Thyroid gland (tissue), 4 donors: ENCODE measurements at regions not wholly inside any gene's neighbourhood (a gene's known extent, or its start where the extent isn't known, plus 50 kb on each side); places are given as distances from the start of the nearest gene placed in this dataset.

ENCODE experiments used
- CTCF ChIP-seq, 6 experiments: fragments of 200-600 bp in 3 of 6; fragments of 450-650 bp in 3 of 6; sonication (generic) in 3 of 6; IDR thresholded peaks; one replicate each; pipeline ENCODE4 v1.5.1; 2016 to 2019; ENCODE audit warnings: antibody characterized with exemption in 6 of 6, mild to moderate bottlenecking in 2 of 6, inconsistent platforms in 1 of 6, moderate library complexity in 1 of 6
- POLR2A ChIP-seq, 2 donors: fragments of 450-650 bp; IDR thresholded peaks; one replicate each; pipeline ENCODE4 v1.6.1; 2017; ENCODE audit warnings: antibody characterized with exemption in 2 of 2, mild to moderate bottlenecking in 2 of 2, moderate library complexity in 1 of 2

- no peak for TF ChIP-seq CTCF (IDR thresholded peaks at IDR 0.05)
- no peak for TF ChIP-seq POLR2A (IDR thresholded peaks at IDR 0.05)
These were observed 1847.1 kb upstream of the NUDT12 start for GRCh38 chr5:105409695-105410094.
